Endodermal cell (in vitro differentiated cells): ENCODE measurements at regions not wholly inside any gene's neighbourhood (a gene's known extent, or its start where the extent isn't known, plus 50 kb on each side); places are given as distances from the start of the nearest gene placed in this dataset.

Experiments used
- DNase-seq: peaks from one replicate; pipeline ENCODE4 v3.0.0-alpha.2; 2017
- H3K27ac ChIP-seq: 2 replicates; pipeline ENCODE4 v1.5.1; 2013; ENCODE audit warnings: mild to moderate bottlenecking, low read depth, low read length, moderate library complexity
- H3K27me3 ChIP-seq: 2 replicates; pipeline ENCODE4 v1.6.1; 2013; ENCODE audit warnings: mild to moderate bottlenecking, low read length, moderate library complexity; ENCODE audit not compliant: insufficient read depth, control insufficient read depth, poor library complexity, severe bottlenecking
- H3K36me3 ChIP-seq: 2 replicates; pipeline ENCODE4 v1.7.0; 2013; ENCODE audit warnings: mild to moderate bottlenecking, low read length, moderate library complexity; ENCODE audit not compliant: control insufficient read depth, insufficient read depth
- H3K4me1 ChIP-seq: one replicate; pipeline ENCODE4 v1.7.0; 2013; ENCODE audit warnings: low read length; ENCODE audit not compliant: control insufficient read depth, insufficient read depth
- H3K4me3 ChIP-seq: 2 replicates; pipeline ENCODE4 v1.5.1; 2013; ENCODE audit warnings: mild to moderate bottlenecking, low read length, moderate library complexity
- H3K9ac ChIP-seq: 2 replicates; pipeline ENCODE4 v1.6.1; 2013; ENCODE audit warnings: mild to moderate bottlenecking, low read length, moderate library complexity; ENCODE audit not compliant: poor library complexity, severe bottlenecking; ENCODE audit errors: extremely low read depth
- H3K9me3 ChIP-seq: 2 replicates; pipeline ENCODE4 v1.6.1; 2013; ENCODE audit warnings: mild to moderate bottlenecking, low read length, moderate library complexity; ENCODE audit not compliant: control insufficient read depth
- H3K27ac Mint-ChIP-seq: 2 replicates; pipeline ENCODE4 v1.8.0; 2020; ENCODE audit warnings: mixed read lengths
- H3K27me3 Mint-ChIP-seq: 2 replicates; pipeline ENCODE4 v1.8.0; 2021; ENCODE audit warnings: mild to moderate bottlenecking, mixed read lengths; ENCODE audit not compliant: insufficient read depth
- H3K36me3 Mint-ChIP-seq: 2 replicates; pipeline ENCODE4 v1.8.0; 2020; ENCODE audit warnings: low read depth, mixed read lengths
- H3K4me1 Mint-ChIP-seq: 2 replicates; pipeline ENCODE4 v1.8.0; 2020; ENCODE audit warnings: mixed read lengths
- H3K4me3 Mint-ChIP-seq: 2 replicates; pipeline ENCODE4 v1.8.0; 2020; ENCODE audit warnings: mild to moderate bottlenecking, moderate library complexity, mixed read lengths
- H3K9me3 Mint-ChIP-seq: 2 replicates; pipeline ENCODE4 v1.8.0; 2020; ENCODE audit warnings: mild to moderate bottlenecking, mixed read lengths
- WGBS, 2 experiments: methylation state at CpG; one replicate each; pipeline versions ENCODE4 v1.1.5 to v1.1.7; 2013; ENCODE audit warnings: missing lambda C conversion rate in 2 of 2, mixed read lengths in 1 of 2; ENCODE audit not compliant: insufficient coverage in 1 of 2, insufficient read length in 1 of 2; 5-methylcytosine and 5-hydroxymethylcytosine counted together
- TF ChIP-seq, protein P1 (sequence below): fragments of 200-600 bp; sonication (generic); conservative IDR thresholded peaks from 2 replicates; pipeline ENCODE4 v1.5.0; 2021; ENCODE audit warnings: antibody characterized with exemption, mild to moderate bottlenecking

DNA sequence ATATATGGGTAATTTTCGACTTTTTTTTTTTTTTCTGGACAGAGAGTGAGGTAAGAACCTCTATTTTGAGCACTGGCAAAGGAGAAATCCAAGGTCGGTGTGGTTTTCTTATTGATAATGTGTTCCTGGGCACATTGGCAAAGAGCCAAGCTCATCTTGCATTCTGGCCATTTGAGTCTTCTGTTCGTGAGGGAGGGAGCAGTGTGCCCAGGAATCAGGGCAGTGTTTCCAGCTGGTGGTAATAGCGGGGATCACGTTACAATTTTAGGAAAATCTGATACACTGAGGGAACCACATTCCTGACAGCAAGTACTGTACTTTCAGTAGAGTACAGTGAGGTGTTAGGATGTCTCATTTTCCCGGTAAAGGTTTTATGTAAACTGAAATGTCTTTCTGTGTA lies 442.3 kb upstream of the MAP3K7 start:
- H3K4me3 ChIP-seq, result no peak overlapping the region
- H3K27me3 ChIP-seq, result no peaks in the 10 kb centered on the region
- H3K27ac ChIP-seq, result no peak overlapping the region
- H3K36me3 ChIP-seq, result no peaks in the 10 kb centered on the region
- peaks cover 44% of the 10 kb centered on the region for H3K4me1 Mint-ChIP-seq
- DNase-seq, result no peak
- no peaks in the 10 kb centered on the region for H3K9me3 ChIP-seq
- TF ChIP-seq, protein P1, sequence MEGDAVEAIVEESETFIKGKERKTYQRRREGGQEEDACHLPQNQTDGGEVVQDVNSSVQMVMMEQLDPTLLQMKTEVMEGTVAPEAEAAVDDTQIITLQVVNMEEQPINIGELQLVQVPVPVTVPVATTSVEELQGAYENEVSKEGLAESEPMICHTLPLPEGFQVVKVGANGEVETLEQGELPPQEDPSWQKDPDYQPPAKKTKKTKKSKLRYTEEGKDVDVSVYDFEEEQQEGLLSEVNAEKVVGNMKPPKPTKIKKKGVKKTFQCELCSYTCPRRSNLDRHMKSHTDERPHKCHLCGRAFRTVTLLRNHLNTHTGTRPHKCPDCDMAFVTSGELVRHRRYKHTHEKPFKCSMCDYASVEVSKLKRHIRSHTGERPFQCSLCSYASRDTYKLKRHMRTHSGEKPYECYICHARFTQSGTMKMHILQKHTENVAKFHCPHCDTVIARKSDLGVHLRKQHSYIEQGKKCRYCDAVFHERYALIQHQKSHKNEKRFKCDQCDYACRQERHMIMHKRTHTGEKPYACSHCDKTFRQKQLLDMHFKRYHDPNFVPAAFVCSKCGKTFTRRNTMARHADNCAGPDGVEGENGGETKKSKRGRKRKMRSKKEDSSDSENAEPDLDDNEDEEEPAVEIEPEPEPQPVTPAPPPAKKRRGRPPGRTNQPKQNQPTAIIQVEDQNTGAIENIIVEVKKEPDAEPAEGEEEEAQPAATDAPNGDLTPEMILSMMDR, result no peak
- peaks cover 27% of the 10 kb centered on the region for H3K27me3 Mint-ChIP-seq
- no peaks in the 10 kb centered on the region for H3K36me3 Mint-ChIP-seq
- peaks cover 12% of the 10 kb centered on the region for H3K4me1 ChIP-seq
- H3K9me3 Mint-ChIP-seq, result no peaks in the 10 kb centered on the region
- no peak overlapping the region for H3K27ac Mint-ChIP-seq
- no peak overlapping the region for H3K4me3 Mint-ChIP-seq
- H3K9ac ChIP-seq, result no peak overlapping the region
- WGBS, 2 experiments, result 86 to 94% methylated on average over 4 to 6 of the region's 6 CpGs

- DNase-seq, result no peak
- peaks cover 18% of the 10 kb centered on the region for H3K27me3 Mint-ChIP-seq
These were observed 436.7 kb upstream of the MAP3K7 start for GRCh38 chr6:91023529-91023928.

DNA sequence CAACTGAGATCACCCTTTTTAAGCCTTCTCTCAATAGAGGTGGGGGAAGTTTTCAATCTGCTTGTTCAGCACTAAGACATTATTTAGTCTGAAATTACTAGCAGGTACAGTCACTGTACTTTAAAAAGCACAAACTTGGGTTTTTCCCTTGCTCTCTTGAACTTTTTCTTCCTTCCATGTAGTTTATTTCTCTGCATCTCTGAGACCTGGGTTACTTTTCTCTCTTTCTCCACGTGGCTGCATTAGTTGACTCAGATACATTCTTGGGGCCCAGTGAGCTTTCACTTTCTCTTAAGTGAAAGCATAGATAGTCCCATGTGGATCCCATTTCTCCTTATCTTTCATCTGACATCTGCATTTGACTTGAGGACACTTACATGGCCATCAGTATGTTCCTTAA lies 433.9 kb upstream of the MAP3K7 start:
- Mint-ChIP-seq H3K36me3 (no peaks in the 10 kb centered on the region), H3K9me3 (no peaks in the 10 kb centered on the region), H3K4me3 (no peak overlapping the region), H3K4me1 (peaks cover 9% of the 10 kb centered on the region), H3K27me3 (no peaks in the 10 kb centered on the region), H3K27ac (no peak overlapping the region)
- no peak for DNase-seq
- Histone ChIP-seq H3K9me3 (no peaks in the 10 kb centered on the region), H3K4me1 (peaks cover 3% of the 10 kb centered on the region), H3K27ac (no peak overlapping the region), H3K27me3 (no peaks in the 10 kb centered on the region), H3K9ac (no peak overlapping the region), H3K36me3 (no peaks in the 10 kb centered on the region), H3K4me3 (no peak overlapping the region)
- WGBS, 2 experiments, result 62 to 100% methylated on average over 1 of the region's 1 CpG
- TF ChIP-seq, protein P1, result no peak

More at GRCh38 chr6:91023529-91023928, 436.7 kb upstream of the MAP3K7 start:
- H3K9me3 Mint-ChIP-seq, result no peaks in the 10 kb centered on the region
- no peak overlapping the region for H3K27ac ChIP-seq
- no peak overlapping the region for H3K27ac Mint-ChIP-seq
- H3K4me1 Mint-ChIP-seq, result no peaks in the 10 kb centered on the region
- H3K4me1 ChIP-seq, result no peaks in the 10 kb centered on the region
- H3K27me3 ChIP-seq, result no peaks in the 10 kb centered on the region
- H3K4me3 Mint-ChIP-seq, result no peak overlapping the region
- TF ChIP-seq, protein P1, result no peak
- H3K4me3 ChIP-seq, result no peak overlapping the region
- H3K36me3 ChIP-seq, result no peaks in the 10 kb centered on the region
- H3K9me3 ChIP-seq, result no peaks in the 10 kb centered on the region
- no peak overlapping the region for H3K9ac ChIP-seq
- H3K36me3 Mint-ChIP-seq, result no peaks in the 10 kb centered on the region
